Spinal cord (tissue), 9 donors: ENCODE measurements at regions not wholly inside any gene's neighbourhood (a gene's known extent, or its start where the extent isn't known, plus 50 kb on each side); places are given as distances from the start of the nearest gene placed in this dataset.
A peak's percentile ranks its signal among the peaks of the same experiment; 100 is the strongest.

Source experiments
- DNase-seq, 6 donors: peaks; one replicate each; pipeline versions ENCODE4 v3.0.0 to v3.0.0-alpha.2; 2013 to 2015; ENCODE audit warnings: low spot score in 6 of 6, low read depth in 4 of 6
- H3K27ac ChIP-seq: one replicate; pipeline ENCODE4 v1.5.1; 2013; ENCODE audit warnings: low read depth, low read length, control low read depth
- H3K27me3 ChIP-seq: one replicate; pipeline ENCODE4 v1.6.1; 2013; ENCODE audit warnings: low read length; ENCODE audit not compliant: control insufficient read depth, insufficient read depth
- H3K36me3 ChIP-seq: one replicate; pipeline ENCODE4 v1.6.1; 2013; ENCODE audit warnings: low read length; ENCODE audit not compliant: control insufficient read depth, insufficient read depth
- H3K4me1 ChIP-seq: one replicate; pipeline ENCODE4 v1.6.1; 2013; ENCODE audit warnings: low read length; ENCODE audit not compliant: control insufficient read depth, insufficient read depth
- H3K4me3 ChIP-seq: one replicate; pipeline ENCODE4 v1.5.1; 2013; ENCODE audit warnings: low read depth, low read length, control low read depth
- H3K9me3 ChIP-seq: one replicate; pipeline ENCODE4 v1.6.1; 2013; ENCODE audit warnings: low read length; ENCODE audit not compliant: control insufficient read depth, insufficient read depth
- WGBS: methylation state at CpG from one replicate; pipeline ENCODE4 v1.1.5; 2013; ENCODE audit warnings: missing lambda C conversion rate; ENCODE audit not compliant: insufficient coverage; 5-methylcytosine and 5-hydroxymethylcytosine counted together
- donor health status: healthy.

GRCh38 chr16:80437707-80438106, 103.1 kb upstream of the DYNLRB2 start:
- WGBS: 88% methylated on average over 2 of the region's 2 CpGs
- H3K4me3 ChIP-seq: no peak overlapping the region
- H3K4me1 ChIP-seq: no peaks in the 10 kb centered on the region
- H3K9me3 ChIP-seq: no peaks in the 10 kb centered on the region
- H3K27me3 ChIP-seq: no peaks in the 10 kb centered on the region
- DNase-seq: no peak
- H3K27ac ChIP-seq: no peak overlapping the region
- no peaks in the 10 kb centered on the region for H3K36me3 ChIP-seq

GRCh38 chr16:80436510-80436909, 104.3 kb upstream of the DYNLRB2 start:
- no peak overlapping the region for H3K4me3 ChIP-seq
- H3K36me3 ChIP-seq: no peaks in the 10 kb centered on the region
- no peaks in the 10 kb centered on the region for H3K4me1 ChIP-seq
- no peak for DNase-seq
- no peak overlapping the region for H3K27ac ChIP-seq
- H3K9me3 ChIP-seq: no peaks in the 10 kb centered on the region
- no peaks in the 10 kb centered on the region for H3K27me3 ChIP-seq

GRCh38 chr16:80433623-80434022, 107.2 kb upstream of the DYNLRB2 start:
- no peaks in the 10 kb centered on the region for H3K9me3 ChIP-seq
- no peaks in the 10 kb centered on the region for H3K36me3 ChIP-seq
- H3K27me3 ChIP-seq: no peaks in the 10 kb centered on the region
- no peak overlapping the region for H3K4me3 ChIP-seq
- 88% methylated on average over 1 of the region's 2 CpGs for WGBS
- H3K4me1 ChIP-seq: no peaks in the 10 kb centered on the region
- DNase-seq: no peak
- H3K27ac ChIP-seq: no peak overlapping the region

GRCh38 chr16:80427795-80428194, 113.0 kb upstream of the DYNLRB2 start:
- Histone ChIP-seq H3K4me1 (no peaks in the 10 kb centered on the region), H3K27me3 (no peaks in the 10 kb centered on the region), H3K36me3 (no peaks in the 10 kb centered on the region), H3K4me3 (no peak overlapping the region), H3K27ac (no peak overlapping the region), H3K9me3 (no peaks in the 10 kb centered on the region)
- 91% methylated on average over 2 of the region's 2 CpGs for WGBS
- peak in 1 of 6 donors; percentile 82 for DNase-seq

- Histone ChIP-seq H3K9me3 (no peaks in the 10 kb centered on the region), H3K4me3 (no peak overlapping the region), H3K4me1 (no peaks in the 10 kb centered on the region), H3K27me3 (no peaks in the 10 kb centered on the region), H3K36me3 (no peaks in the 10 kb centered on the region), H3K27ac (no peak overlapping the region)
- WGBS: 55% methylated on average over 5 of the region's 8 CpGs
- DNase-seq: peak in 2 of 6 donors; percentile 24 to 53
These were observed 122.1 kb upstream of the DYNLRB2 start for GRCh38 chr16:80418517-80419355.

- H3K36me3 ChIP-seq: no peaks in the 10 kb centered on the region
- no peaks in the 10 kb centered on the region for H3K4me1 ChIP-seq
- H3K4me3 ChIP-seq: no peak overlapping the region
- H3K9me3 ChIP-seq: no peaks in the 10 kb centered on the region
- 83% methylated on average over 2 of the region's 4 CpGs for WGBS
- H3K27me3 ChIP-seq: no peaks in the 10 kb centered on the region
- no peak overlapping the region for H3K27ac ChIP-seq
- DNase-seq: no peak
These were observed 123.0 kb upstream of the DYNLRB2 start for GRCh38 chr16:80417706-80418271.

- no CpG with 5 or more reads among the region's 1 CpG for WGBS
- no peak for DNase-seq
- H3K9me3 ChIP-seq: no peaks in the 10 kb centered on the region
These were observed 132.8 kb upstream of the DYNLRB2 start for GRCh38 chr16:80408014-80408413.

GRCh38 chr16:80407265-80407987, 133.4 kb upstream of the DYNLRB2 start:
- no peak for DNase-seq
- H3K27me3 ChIP-seq: no peaks in the 10 kb centered on the region
- H3K27ac ChIP-seq: no peak overlapping the region
- H3K36me3 ChIP-seq: no peaks in the 10 kb centered on the region
- H3K4me3 ChIP-seq: no peak overlapping the region
- no peaks in the 10 kb centered on the region for H3K4me1 ChIP-seq
- H3K9me3 ChIP-seq: no peaks in the 10 kb centered on the region
- 36% methylated on average over 1 of the region's 3 CpGs for WGBS

More at GRCh38 chr16:80408014-80408413, 132.8 kb upstream of the DYNLRB2 start:
- Histone ChIP-seq H3K36me3 (no peaks in the 10 kb centered on the region), H3K27ac (no peak overlapping the region), H3K4me1 (no peaks in the 10 kb centered on the region), H3K4me3 (no peak overlapping the region), H3K27me3 (no peaks in the 10 kb centered on the region)

- no peak overlapping the region for H3K27ac ChIP-seq
These were observed 135.9 kb upstream of the DYNLRB2 start for GRCh38 chr16:80404847-80405246.

More at GRCh38 chr16:80404847-80405246, 135.9 kb upstream of the DYNLRB2 start:
- no peak overlapping the region for H3K4me3 ChIP-seq
- H3K9me3 ChIP-seq: no peaks in the 10 kb centered on the region
- no peaks in the 10 kb centered on the region for H3K27me3 ChIP-seq
- H3K36me3 ChIP-seq: no peaks in the 10 kb centered on the region
- no peaks in the 10 kb centered on the region for H3K4me1 ChIP-seq
- DNase-seq: no peak
